Midbrain (tissue), 1 donor: ENCODE measurements at regions not wholly inside any gene's neighbourhood (a gene's known extent, or its start where the extent isn't known, plus 50 kb on each side); places are given as distances from the start of the nearest gene placed in this dataset.

ENCODE experiments used
- DNase-seq: peaks from one replicate; lab custom pipeline; 2025; lab: John Stamatoyannopoulos, UW

GRCh38 chr11:25890626-25891260 lies 441.2 kb upstream of the ANO3 start:
- DNase-seq, result no peak

GRCh38 chr11:25891960-25892359 lies 440.0 kb upstream of the ANO3 start:
- DNase-seq, result no peak

GRCh38 chr11:25899617-25900160 lies 432.2 kb upstream of the ANO3 start:
- DNase-seq, result no peak

- no peak for DNase-seq
Measured at GRCh38 chr11:25900814-25901213, 431.1 kb upstream of the ANO3 start.

- no peak for DNase-seq
Measured at GRCh38 chr11:25901415-25901814, 430.5 kb upstream of the ANO3 start.

- DNase-seq, result no peak
Measured at GRCh38 chr11:25902476-25902875, 429.5 kb upstream of the ANO3 start.

- DNase-seq, result no peak
Measured at GRCh38 chr11:25908726-25909125, 423.2 kb upstream of the ANO3 start.

GRCh38 chr11:25910086-25910485 lies 421.8 kb upstream of the ANO3 start:
- no peak for DNase-seq

- DNase-seq, result no peak
Measured at GRCh38 chr11:25920356-25920755, 411.6 kb upstream of the ANO3 start.

GRCh38 chr11:25924586-25924985 lies 407.3 kb upstream of the ANO3 start:
- no peak for DNase-seq

GRCh38 chr11:25925359-25925758 lies 406.6 kb upstream of the ANO3 start:
- no peak for DNase-seq

GRCh38 chr11:25927411-25927953 lies 404.4 kb upstream of the ANO3 start:
- DNase-seq, result no peak

- DNase-seq, result no peak
Measured at GRCh38 chr11:25928076-25928475, 403.9 kb upstream of the ANO3 start.

- DNase-seq, result no peak
Measured at GRCh38 chr11:25938952-25939351, 393.0 kb upstream of the ANO3 start.

GRCh38 chr11:25939691-25940090 lies 392.2 kb upstream of the ANO3 start:
- DNase-seq, result no peak

- DNase-seq, result no peak
Measured at GRCh38 chr11:25941353-25941752, 390.6 kb upstream of the ANO3 start.

- no peak for DNase-seq
Measured at GRCh38 chr11:25943031-25943430, 388.9 kb upstream of the ANO3 start.

GRCh38 chr11:25943777-25944661 lies 387.9 kb upstream of the ANO3 start:
- no peak for DNase-seq

GRCh38 chr11:25949918-25950317 lies 382.0 kb upstream of the ANO3 start:
- no peak for DNase-seq

GRCh38 chr11:25953006-25953405 lies 378.9 kb upstream of the ANO3 start:
- DNase-seq, result no peak

- no peak for DNase-seq
Measured at GRCh38 chr11:25958045-25958444, 373.9 kb upstream of the ANO3 start.

- no peak for DNase-seq
Measured at GRCh38 chr11:25961539-25961938, 370.4 kb upstream of the ANO3 start.
